Esophagus squamous epithelium (tissue), 5 donors: ENCODE measurements at regions not wholly inside any gene's neighbourhood (a gene's known extent, or its start where the extent isn't known, plus 50 kb on each side); places are given as distances from the start of the nearest gene placed in this dataset.

Experiments used
- DNase-seq: peaks from one replicate; lab custom pipeline; 2025; lab: John Stamatoyannopoulos, UW
- H3K27ac ChIP-seq, 4 donors: fragments of 200-600 bp; sonication (generic); one replicate each; pipeline ENCODE4 v1.5.1; 2016 to 2019; ENCODE audit warnings: mild to moderate bottlenecking in 1 of 4
- H3K27me3 ChIP-seq, 4 donors: fragments of 200-600 bp; sonication (generic); 1 replicate in 3 of 4; 2 replicates in 1 of 4; pipeline versions ENCODE4 v1.5.1 to v1.6.0; 2017 to 2021; ENCODE audit warnings: antibody characterized with exemption in 1 of 4
- H3K36me3 ChIP-seq, 3 donors: fragments of 200-600 bp; sonication (generic); one replicate each; pipeline ENCODE4 v1.5.1; 2016 to 2019
- H3K4me1 ChIP-seq, 3 donors: fragments of 200-600 bp; sonication (generic); one replicate each; pipeline ENCODE4 v1.5.1; 2017 to 2019
- H3K4me3 ChIP-seq, 4 donors: fragments of 200-600 bp; sonication (generic); 1 replicate in 3 of 4; 2 replicates in 1 of 4; pipeline ENCODE4 v1.5.1; 2016 to 2019; ENCODE audit warnings: mild to moderate bottlenecking in 2 of 4, moderate library complexity in 1 of 4
- H3K9me3 ChIP-seq, 3 donors: fragments of 200-600 bp; sonication (generic); one replicate each; pipeline ENCODE4 v1.5.1; 2016 to 2019
- POLR2A ChIP-seq, 4 donors: fragments of 450-650 bp; IDR thresholded peaks; one replicate each; pipeline ENCODE4 v1.6.1; 2017; ENCODE audit warnings: antibody characterized with exemption in 4 of 4, mild to moderate bottlenecking in 4 of 4, moderate library complexity in 3 of 4
- WGBS, 2 donors: methylation state at CpG; one replicate each; pipeline ENCODE4 v1.1.5; 2018; 5-methylcytosine and 5-hydroxymethylcytosine counted together
- intact Hi-C: fragments of 100-400 bp; cut with DNase I; formaldehyde crosslinking; loops from one replicate; pipeline ENCODE4 v1.15.0; 2022
- TF ChIP-seq, protein P1 (sequence below), 6 experiments: fragments of 450-650 bp in 4 of 6; fragments of 200-600 bp in 2 of 6; sonication (generic) in 2 of 6; IDR thresholded peaks; one replicate each; pipeline ENCODE4 v1.5.1; 2016 to 2019; ENCODE audit warnings: antibody characterized with exemption in 6 of 6, mild to moderate bottlenecking in 4 of 6, moderate library complexity in 4 of 6
- donor health status: DM: yes; HTN: yes; CAD: no.

DNA sequence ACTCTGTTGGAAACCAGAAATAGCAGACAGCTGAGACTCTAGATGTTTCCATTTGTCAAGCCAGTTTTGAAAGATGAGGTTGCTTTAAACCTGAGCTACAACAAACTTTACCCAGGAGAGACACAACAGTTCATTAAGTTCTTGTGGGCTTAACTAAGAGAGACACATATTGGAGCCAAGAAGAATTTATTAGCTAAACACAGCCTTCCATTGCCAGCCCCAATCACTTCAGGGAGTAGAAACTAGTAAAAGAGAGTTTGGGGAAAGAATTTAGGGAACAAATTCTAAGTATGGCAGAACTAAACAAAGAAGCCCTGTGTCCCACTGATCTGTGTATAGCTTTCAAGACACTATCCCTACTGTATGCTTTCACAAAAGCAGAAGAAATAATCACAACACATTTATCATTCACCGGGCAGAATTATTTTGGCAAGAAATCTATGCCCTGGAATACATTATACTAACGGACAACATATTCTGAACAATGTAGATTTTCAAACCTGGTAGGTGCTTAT lies 87.3 kb upstream of the KAZN start:
- intact Hi-C loops: no loop called here
- Histone ChIP-seq H3K4me3 (no peak overlapping the region), H3K9me3 (no peaks in the 10 kb centered on the region), H3K27me3 (no peaks in the 10 kb centered on the region), H3K36me3 (no peaks in the 10 kb centered on the region), H3K27ac (no peak overlapping the region), H3K4me1 (peaks cover 0 to 28% (median 0%) of the 10 kb centered on the region in 3 donors)
- 68 to 70% methylated on average over 2 of the region's 2 CpGs for WGBS, 2 donors
- DNase-seq: no peak
- TF ChIP-seq, protein P1, sequence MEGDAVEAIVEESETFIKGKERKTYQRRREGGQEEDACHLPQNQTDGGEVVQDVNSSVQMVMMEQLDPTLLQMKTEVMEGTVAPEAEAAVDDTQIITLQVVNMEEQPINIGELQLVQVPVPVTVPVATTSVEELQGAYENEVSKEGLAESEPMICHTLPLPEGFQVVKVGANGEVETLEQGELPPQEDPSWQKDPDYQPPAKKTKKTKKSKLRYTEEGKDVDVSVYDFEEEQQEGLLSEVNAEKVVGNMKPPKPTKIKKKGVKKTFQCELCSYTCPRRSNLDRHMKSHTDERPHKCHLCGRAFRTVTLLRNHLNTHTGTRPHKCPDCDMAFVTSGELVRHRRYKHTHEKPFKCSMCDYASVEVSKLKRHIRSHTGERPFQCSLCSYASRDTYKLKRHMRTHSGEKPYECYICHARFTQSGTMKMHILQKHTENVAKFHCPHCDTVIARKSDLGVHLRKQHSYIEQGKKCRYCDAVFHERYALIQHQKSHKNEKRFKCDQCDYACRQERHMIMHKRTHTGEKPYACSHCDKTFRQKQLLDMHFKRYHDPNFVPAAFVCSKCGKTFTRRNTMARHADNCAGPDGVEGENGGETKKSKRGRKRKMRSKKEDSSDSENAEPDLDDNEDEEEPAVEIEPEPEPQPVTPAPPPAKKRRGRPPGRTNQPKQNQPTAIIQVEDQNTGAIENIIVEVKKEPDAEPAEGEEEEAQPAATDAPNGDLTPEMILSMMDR (IDR thresholded peaks at IDR 0.05): no peak
- no peak for TF ChIP-seq POLR2A (IDR thresholded peaks at IDR 0.05)

DNA sequence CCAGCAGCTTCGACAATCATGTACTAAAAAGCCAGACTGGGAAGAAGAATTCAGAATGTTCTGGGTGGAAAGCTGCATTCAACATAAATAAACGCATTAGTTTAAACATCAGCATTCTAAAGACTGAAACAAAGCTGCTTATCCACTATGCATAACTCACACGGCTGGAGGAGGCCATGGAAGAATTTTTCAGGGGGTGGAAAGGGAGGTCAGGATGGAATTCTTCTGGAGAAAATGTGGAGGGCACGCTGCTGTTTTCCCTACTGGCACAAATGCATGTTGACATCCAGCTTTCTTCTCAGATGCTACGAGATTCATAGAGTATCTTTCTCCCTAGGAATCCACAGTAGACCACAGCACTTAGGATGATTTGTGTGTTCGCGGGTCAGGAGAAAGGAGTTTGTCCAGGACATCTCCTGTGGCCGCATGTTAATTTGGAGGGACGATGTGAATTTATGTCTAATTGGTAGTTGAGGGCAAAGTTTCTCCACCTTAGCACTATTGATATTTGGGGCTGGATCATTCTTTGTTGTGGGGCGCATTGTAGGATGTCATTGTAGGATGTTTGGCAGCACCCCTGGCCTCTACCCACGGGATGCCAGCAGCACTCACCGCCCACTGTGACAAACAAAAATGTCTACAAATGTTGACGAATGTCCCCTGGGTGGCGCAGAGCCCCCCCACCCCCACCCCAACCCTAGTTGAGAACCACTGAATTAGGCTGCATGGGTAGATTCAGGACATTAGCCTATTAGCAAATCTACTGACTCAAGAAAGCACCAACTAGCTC lies 86.5 kb upstream of the KAZN start:
- Histone ChIP-seq H3K36me3 (no peaks in the 10 kb centered on the region), H3K27me3 (no peaks in the 10 kb centered on the region), H3K4me1 (peaks cover 0 to 36% (median 0%) of the 10 kb centered on the region in 3 donors), H3K9me3 (no peaks in the 10 kb centered on the region), H3K27ac (peak overlapping the region in 3 of 4 donors; percentile 2 to 51 (median 16)), H3K4me3 (no peak overlapping the region)
- 76 to 83% methylated on average over 11 to 14 of the region's 14 CpGs for WGBS, 2 donors
- no peak for DNase-seq
- intact Hi-C loops: no loop called here
- TF ChIP-seq POLR2A (IDR thresholded peaks at IDR 0.05): no peak
- TF ChIP-seq, protein P1 (IDR thresholded peaks at IDR 0.05): no peak

DNA sequence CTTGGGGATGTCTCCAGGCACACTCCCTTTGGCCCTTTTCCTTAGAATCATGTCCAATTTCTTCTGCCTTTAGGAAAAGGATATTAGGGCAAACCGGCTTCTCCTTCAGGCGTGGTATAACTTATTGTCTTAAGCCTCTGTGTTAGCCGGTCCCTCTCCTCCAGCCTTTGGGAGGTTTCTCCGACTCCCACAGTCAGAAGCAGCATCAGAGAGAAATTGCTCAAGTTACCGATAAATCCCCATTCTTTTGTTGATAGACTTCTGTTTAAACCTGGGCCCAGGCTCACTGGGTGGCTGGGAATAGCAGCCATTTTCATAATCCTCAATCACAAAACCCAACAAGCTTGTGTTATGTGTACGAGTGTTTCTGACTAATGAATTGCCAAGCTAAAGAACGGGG lies 85.4 kb upstream of the KAZN start:
- Histone ChIP-seq H3K27ac (peak overlapping the region in 3 of 4 donors; percentile 16 to 66 (median 51)), H3K27me3 (no peaks in the 10 kb centered on the region), H3K4me1 (peaks cover 0 to 47% (median 4%) of the 10 kb centered on the region in 3 donors), H3K4me3 (no peak overlapping the region), H3K9me3 (no peaks in the 10 kb centered on the region), H3K36me3 (no peaks in the 10 kb centered on the region)
- no peak for TF ChIP-seq POLR2A (IDR thresholded peaks at IDR 0.05)
- TF ChIP-seq, protein P1 (IDR thresholded peaks at IDR 0.05): no peak
- no peak for DNase-seq
- WGBS, 2 donors: 40 to 53% methylated on average over 7 of the region's 7 CpGs
- intact Hi-C loops: no loop called here

DNA sequence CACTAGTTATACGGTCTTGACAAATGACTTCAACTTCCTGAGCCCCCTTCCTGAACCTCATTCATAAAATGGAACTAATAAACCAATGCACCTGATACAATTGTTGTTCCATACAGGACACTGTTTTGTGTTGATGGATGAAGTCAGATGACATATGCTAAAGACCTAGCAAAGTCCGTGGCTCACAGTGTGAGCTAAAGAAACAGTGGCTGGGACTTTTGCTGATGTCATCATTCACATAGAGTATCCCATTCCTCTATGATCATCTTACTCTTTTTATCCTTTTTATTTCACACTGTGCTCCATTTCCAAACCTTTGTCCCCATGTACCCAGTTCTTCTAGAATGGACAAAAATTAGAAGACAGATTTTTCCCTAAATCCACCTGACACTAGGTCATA lies 83.7 kb upstream of the KAZN start:
- Histone ChIP-seq H3K27ac (no peak overlapping the region), H3K4me1 (peaks cover 11 to 63% (median 19%) of the 10 kb centered on the region in 3 donors), H3K4me3 (no peak overlapping the region), H3K36me3 (no peaks in the 10 kb centered on the region), H3K9me3 (no peaks in the 10 kb centered on the region), H3K27me3 (no peaks in the 10 kb centered on the region)
- DNase-seq: no peak
- TF ChIP-seq POLR2A (IDR thresholded peaks at IDR 0.05): no peak
- TF ChIP-seq, protein P1 (IDR thresholded peaks at IDR 0.05): no peak
- WGBS, 2 donors: 55 to 64% methylated on average over 2 of the region's 2 CpGs
- intact Hi-C loops: no loop called here
